ENCODE measurements at regions not wholly inside any gene's neighbourhood (a gene's known extent, or its start where the extent isn't known, plus 50 kb on each side); places are given as distances from the start of the nearest gene placed in this dataset.

DNA sequence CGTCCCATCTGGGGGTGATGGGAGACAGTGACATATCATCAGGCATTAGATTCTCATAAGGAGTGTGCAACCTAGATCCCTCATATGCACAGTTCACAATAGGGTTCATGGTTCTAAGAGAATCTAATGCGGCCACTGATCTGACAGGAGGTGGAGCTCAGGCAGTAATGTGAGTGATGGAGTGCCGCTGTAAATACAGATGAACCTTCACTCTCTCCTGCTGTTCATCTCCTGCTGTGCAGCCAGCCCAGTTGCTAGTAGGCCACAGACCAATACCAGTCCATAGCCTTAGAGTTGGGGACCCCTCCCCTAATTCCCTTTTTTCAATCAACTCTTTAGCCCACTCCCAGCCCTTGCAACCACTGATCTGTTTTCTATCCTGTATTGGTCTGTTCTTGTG is 581.1 kb upstream of the AUTS2 start:
- no peak for TF ChIP-seq CTCF (IDR thresholded peaks at IDR 0.05; ENCODE audit: insufficient read depth, low read depth, low read length, missing control alignments)
- no peak for DNase-seq (ENCODE audit: low read depth)
- H3K4me3 ChIP-seq (ENCODE audit: low read depth, low read length) = no peak overlapping the region

- no peak for TF ChIP-seq CTCF (IDR thresholded peaks at IDR 0.05; ENCODE audit: insufficient read depth, low read depth, low read length, missing control alignments)
- no peak for DNase-seq (ENCODE audit: low read depth)
- H3K4me3 ChIP-seq (ENCODE audit: low read depth, low read length) = no peak overlapping the region
These were observed 580.1 kb upstream of the AUTS2 start for GRCh38 chr7:69018200-69018599.

DNA sequence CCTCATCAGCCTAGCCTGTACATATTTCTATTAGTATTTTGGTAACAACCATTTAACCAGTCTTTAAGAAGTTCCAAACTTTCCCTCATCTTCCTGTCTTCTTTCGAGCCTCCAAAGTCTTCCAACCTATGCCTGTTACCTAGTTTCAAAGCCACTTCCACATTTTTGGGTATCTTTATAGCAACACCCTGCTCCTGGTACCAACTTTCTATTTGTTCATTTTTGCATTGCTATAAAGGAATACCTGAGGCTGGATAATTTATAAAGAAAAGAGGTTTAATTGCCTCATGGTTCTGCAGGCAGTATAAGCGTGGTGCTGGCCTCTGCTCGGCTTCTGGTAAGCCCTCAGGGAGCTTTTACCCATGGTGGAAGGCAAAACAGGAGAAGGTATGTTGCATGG is 578.8 kb upstream of the AUTS2 start:
- TF ChIP-seq CTCF (IDR thresholded peaks at IDR 0.05; ENCODE audit: insufficient read depth, low read depth, low read length, missing control alignments) = no peak
- no peak for DNase-seq (ENCODE audit: low read depth)
- no peak overlapping the region for H3K4me3 ChIP-seq (ENCODE audit: low read depth, low read length)

GRCh38 chr7:69020536-69020935 is 577.7 kb upstream of the AUTS2 start:
- TF ChIP-seq CTCF (IDR thresholded peaks at IDR 0.05; ENCODE audit: insufficient read depth, low read depth, low read length, missing control alignments) = no peak
- no peak for DNase-seq (ENCODE audit: low read depth)
- no peak overlapping the region for H3K4me3 ChIP-seq (ENCODE audit: low read depth, low read length)

DNA sequence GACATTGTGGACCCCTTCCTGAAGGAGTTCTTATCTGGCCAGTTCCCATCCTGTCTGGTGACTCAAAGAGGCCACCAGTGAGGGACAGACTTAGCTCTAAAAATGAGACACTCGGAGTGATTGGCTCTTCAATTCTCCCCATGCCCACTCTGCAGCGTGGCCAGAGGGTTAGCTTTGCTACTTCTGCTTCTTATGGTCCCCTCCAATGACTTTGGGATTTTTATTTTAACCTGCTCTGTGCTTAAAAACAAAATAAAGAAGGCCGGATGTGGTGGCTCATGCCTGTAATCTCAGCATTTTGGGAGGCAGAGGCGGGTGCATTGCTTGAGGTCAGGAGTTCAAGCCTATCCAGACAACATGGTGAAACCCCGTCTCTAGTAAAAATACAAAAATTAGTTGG is 573.0 kb upstream of the AUTS2 start:
- DNase-seq (ENCODE audit: low read depth) = no peak
- no peak overlapping the region for H3K4me3 ChIP-seq (ENCODE audit: low read depth, low read length)

DNA sequence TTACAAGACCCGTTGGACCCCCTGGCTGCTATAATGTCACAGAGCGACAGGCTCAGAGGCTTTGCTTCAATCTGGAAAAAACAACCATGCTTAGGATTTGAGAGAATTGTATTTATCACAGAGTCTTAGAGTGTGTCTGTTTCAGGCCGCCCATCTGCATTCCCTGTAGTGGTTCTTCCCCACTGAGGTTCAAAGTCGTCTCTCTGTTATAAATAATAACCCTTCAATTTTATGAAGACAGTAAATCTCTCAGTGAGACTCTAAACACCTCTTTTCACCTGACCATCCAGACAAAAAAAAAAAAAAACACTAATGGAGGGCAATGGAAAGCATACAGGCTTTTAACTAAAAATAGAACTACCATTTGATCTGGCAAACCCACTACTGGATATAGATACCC is 565.4 kb upstream of the AUTS2 start:
- no peak for TF ChIP-seq CTCF (IDR thresholded peaks at IDR 0.05; ENCODE audit: insufficient read depth, low read depth, low read length, missing control alignments)
- no peak overlapping the region for H3K4me3 ChIP-seq (ENCODE audit: low read depth, low read length)
- DNase-seq (ENCODE audit: low read depth) = no peak

More for the DNA sequence above, 573.0 kb upstream of the AUTS2 start:
- TF ChIP-seq CTCF (IDR thresholded peaks at IDR 0.05; ENCODE audit: insufficient read depth, low read depth, low read length, missing control alignments) = no peak

DNA sequence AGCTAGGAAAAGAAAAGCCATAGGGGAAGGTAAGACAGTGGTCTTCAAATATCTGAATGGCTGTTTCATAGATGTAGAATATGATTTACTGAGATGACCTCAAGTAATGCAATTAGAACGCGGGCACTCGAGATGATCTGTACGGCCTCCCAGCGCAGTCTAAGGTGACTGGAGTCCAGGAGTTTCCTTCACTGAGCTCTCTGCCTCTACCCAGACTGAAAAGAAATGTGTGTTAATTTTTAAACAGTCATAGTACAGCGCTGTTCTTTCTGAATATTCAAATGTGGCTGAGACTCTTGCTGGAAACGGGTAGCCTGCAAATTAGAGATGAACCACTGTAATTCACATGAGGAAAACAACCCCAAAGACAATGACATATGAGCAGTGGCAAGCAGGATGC is 562.4 kb upstream of the AUTS2 start:
- no peak for TF ChIP-seq CTCF (IDR thresholded peaks at IDR 0.05; ENCODE audit: insufficient read depth, low read depth, low read length, missing control alignments)
- H3K4me3 ChIP-seq (ENCODE audit: low read depth, low read length) = no peak overlapping the region
- DNase-seq (ENCODE audit: low read depth) = no peak

Data from GM12865 (cell line).